Endothelial cell of umbilical vein (primary cell): ENCODE measurements at regions not wholly inside any gene's neighbourhood (a gene's known extent, or its start where the extent isn't known, plus 50 kb on each side); places are given as distances from the start of the nearest gene placed in this dataset.

ENCODE experiments used
- BruUV-seq: library from RNA; stranded (reverse); fragments of 400-500 nt; replicated peaks from 2 replicates; lab custom pipeline; 2021; lab: Mats Ljungman, UMichigan
- CTCF ChIA-PET: fragments of 300-600, 350-600 bp; sonication (Branson Sonifier 250); formaldehyde crosslinking; loops from one replicate; lab custom pipeline; 2021; ENCODE audit warnings: antibody characterized with exemption, inconsistent platforms; lab: Charles Lee
- POLR2A ChIA-PET: fragments of 300-600, 350-600 bp; sonication (Branson Sonifier 250); formaldehyde crosslinking; loops from one replicate; lab custom pipeline; 2021; ENCODE audit warnings: antibody characterized with exemption, inconsistent platforms; lab: Charles Lee
- DNase-seq: peaks from one replicate; pipeline ENCODE4 v3.0.0-alpha.2; 2011; ENCODE audit warnings: low read depth, low spot score
- FAIRE-seq: peaks from 2 replicates; lab custom pipeline; 2011; peaks lifted over from hg19 to GRCh38; lab: Jason Lieb, UNC
- H2AFZ ChIP-seq: 2 replicates; pipeline ENCODE4 v1.6.0; 2012; ENCODE audit warnings: low read depth, low read length, control low read depth, inconsistent platforms
- H3K27ac ChIP-seq: 2 replicates; pipeline ENCODE4 v1.5.1; 2011; ENCODE audit warnings: low read depth, mild to moderate bottlenecking, control low read depth, low read length, moderate library complexity; ENCODE audit not compliant: insufficient read depth
- H3K27me3 ChIP-seq, 2 experiments: 2 replicates each; pipeline versions ENCODE4 v1.6.0 to v1.6.1; 2011; ENCODE audit warnings: low read length in 2 of 2, mixed read lengths in 1 of 2; ENCODE audit not compliant: control insufficient read depth in 2 of 2, insufficient read depth in 2 of 2
- H3K36me3 ChIP-seq, 2 experiments: 2 replicates in 1 of 2; 3 replicates in 1 of 2; pipeline ENCODE4 v1.5.1; 2011; ENCODE audit warnings: low read length in 2 of 2, mild to moderate bottlenecking in 1 of 2, moderate library complexity in 1 of 2; ENCODE audit not compliant: control insufficient read depth in 2 of 2, insufficient read depth in 2 of 2; ENCODE audit errors: extremely low read depth in 1 of 2
- H3K4me1 ChIP-seq: 3 replicates; pipeline ENCODE4 v1.5.1; 2011; ENCODE audit warnings: mild to moderate bottlenecking, low read length; ENCODE audit not compliant: control insufficient read depth, insufficient read depth; ENCODE audit errors: extremely low read depth
- H3K4me2 ChIP-seq: 2 replicates; pipeline ENCODE4 v1.6.1; 2011; ENCODE audit warnings: low read length, control low read depth, mixed read lengths; ENCODE audit not compliant: insufficient read depth
- H3K4me3 ChIP-seq, 3 experiments: fragments of 200-600 bp in 1 of 3; sonication (generic), shearing (Covaris generic) in 1 of 3; replicated peaks in 1 of 3; 2 replicates each; pipeline ENCODE4 v1.5.1; 2011 to 2016; ENCODE audit warnings: control low read depth in 3 of 3, low read length in 3 of 3, mild to moderate bottlenecking in 2 of 3, inconsistent platforms in 1 of 3, low read depth in 1 of 3, moderate library complexity in 1 of 3; ENCODE audit not compliant: insufficient read depth in 1 of 3
- H3K79me2 ChIP-seq: 2 replicates; pipeline ENCODE4 v1.6.0; 2012; ENCODE audit warnings: low read length, inconsistent platforms; ENCODE audit not compliant: control insufficient read depth, insufficient read depth
- H3K9ac ChIP-seq: replicated peaks from 2 replicates; pipeline ENCODE3; 2011; ENCODE audit warnings: low read length, control low read depth; ENCODE audit not compliant: insufficient read depth; ENCODE audit errors: extremely low read depth
- H3K9me1 ChIP-seq: replicated peaks from 3 replicates; pipeline ENCODE4 v1.6.0; 2011; ENCODE audit warnings: mild to moderate bottlenecking, low read length; ENCODE audit not compliant: control insufficient read depth, insufficient read depth; ENCODE audit errors: extremely low read depth
- H3K9me3 ChIP-seq: replicated peaks from 2 replicates; pipeline ENCODE4 v1.5.1; 2012; ENCODE audit warnings: low read length, inconsistent platforms; ENCODE audit not compliant: control insufficient read depth, insufficient read depth
- H4K20me1 ChIP-seq: replicated peaks from 2 replicates; pipeline ENCODE3; 2011; ENCODE audit warnings: mild to moderate bottlenecking, low read length; ENCODE audit not compliant: control insufficient read depth, insufficient read depth; ENCODE audit errors: extremely low read depth
- EZH2 ChIP-seq: IDR thresholded peaks from 2 replicates; pipeline ENCODE4 v1.6.1; 2012; ENCODE audit warnings: borderline replicate concordance, low read depth, mild to moderate bottlenecking, moderate library complexity, low read length, inconsistent platforms; ENCODE audit not compliant: severe bottlenecking
- FOS ChIP-seq: IDR thresholded peaks from 2 replicates; pipeline ENCODE4 v1.6.1; 2011; ENCODE audit warnings: mild to moderate bottlenecking, low read length, moderate library complexity, borderline replicate concordance; ENCODE audit not compliant: insufficient read depth
- GATA2 ChIP-seq: IDR thresholded peaks from 2 replicates; pipeline ENCODE4 v1.7.0; 2011; ENCODE audit warnings: low read depth, mild to moderate bottlenecking, moderate library complexity, mixed read lengths, low read length; ENCODE audit not compliant: insufficient read length, insufficient read depth
- JUN ChIP-seq: IDR thresholded peaks from 2 replicates; pipeline ENCODE4 v1.6.1; 2011; ENCODE audit warnings: borderline replicate concordance, low read depth; ENCODE audit not compliant: insufficient read length, insufficient read depth
- MAX ChIP-seq: IDR thresholded peaks from 2 replicates; pipeline ENCODE4 v1.6.1; 2011; ENCODE audit not compliant: insufficient read depth, insufficient read length
- MYC ChIP-seq: IDR thresholded peaks from one replicate; pipeline ENCODE4 v1.6.1; 2011; ENCODE audit warnings: mild to moderate bottlenecking, low read depth, low read length
- POLR2A ChIP-seq: IDR thresholded peaks from 2 replicates; pipeline ENCODE4 v1.6.1; 2012; ENCODE audit warnings: low read depth, mild to moderate bottlenecking, control low read depth, low read length
- POLR2AphosphoS5 ChIP-seq: IDR thresholded peaks from 2 replicates; pipeline ENCODE4 v1.6.1; 2012; ENCODE audit warnings: low read depth, mild to moderate bottlenecking, control low read depth, low read length, moderate library complexity; ENCODE audit not compliant: insufficient read depth
- dilution Hi-C: fragments of 300-500 bp; cut with MboI; formaldehyde crosslinking; loops from one replicate; pipeline ENCODE4 v1.15.0; 2019; ENCODE audit warnings: low sequenced_read_pairs; ENCODE audit not compliant: extremely low pct_ligation_motif_present
- intact Hi-C: fragments of 100-400 bp; cut with micrococcal nuclease; formaldehyde crosslinking; loops from one replicate; pipeline ENCODE4 v1.10.0; 2022
- TF ChIP-seq, protein P1 (sequence below), 2 donors: IDR thresholded peaks; 1 replicate in 1 of 2; 2 replicates in 1 of 2; pipeline ENCODE4 v1.5.1; 2011; ENCODE audit warnings: low read length in 2 of 2, mild to moderate bottlenecking in 2 of 2, moderate library complexity in 2 of 2, control low read depth in 1 of 2, inconsistent platforms in 1 of 2, low read depth in 1 of 2; ENCODE audit not compliant: insufficient read depth in 1 of 2; ENCODE audit errors: extremely low read depth in 1 of 2

- ChIA-PET POLR2A (no interaction called here), CTCF (interaction anchor here (1.4 kb wide), 1 partner anchor 9 kb away, joined by 4 read pairs; no protein-coding TSS in a partner anchor)
- H3K9me1 ChIP-seq, result no peaks in the 10 kb centered on the region
- H3K27me3 ChIP-seq, result no peaks in the 10 kb centered on the region
- no peak overlapping the region for H3K4me2 ChIP-seq
- intact Hi-C loops (no loop called here), dilution Hi-C loops (no loop called here)
- no peak overlapping the region for H2AFZ ChIP-seq
- no peak for DNase-seq
- no peak overlapping the region for H3K27ac ChIP-seq
- H3K9ac ChIP-seq, result no peak overlapping the region
- no peaks in the 10 kb centered on the region for H3K79me2 ChIP-seq
- no peaks in the 10 kb centered on the region for H3K9me3 ChIP-seq
- H3K4me1 ChIP-seq, result no peaks in the 10 kb centered on the region
- no peaks in the 10 kb centered on the region for H4K20me1 ChIP-seq
- no TSS peak for BruUV-seq
- TF ChIP-seq MAX, result no peak
- no peak for TF ChIP-seq POLR2A
- H3K36me3 ChIP-seq, result no peaks in the 10 kb centered on the region
- H3K4me3 ChIP-seq, result no peak overlapping the region
- FAIRE-seq, result no peak
These were observed 332.0 kb upstream of the CCDC179 start for GRCh38 chr11:23192256-23192655.

GRCh38 chr11:23201936-23202522 lies 341.8 kb upstream of the CCDC179 start:
- dilution Hi-C loops (no loop called here), intact Hi-C loops (no loop called here)
- no peak overlapping the region for H3K27ac ChIP-seq
- no peak overlapping the region for H3K9ac ChIP-seq
- H3K4me2 ChIP-seq, result no peak overlapping the region
- ChIA-PET CTCF (interaction anchor here (0.7 to 1.9 kb wide), 7 partner anchors 9 to 1185 kb away, joined by 3 to 8 read pairs (median 3); no protein-coding TSS in a partner anchor), POLR2A (no interaction called here)
- no peaks in the 10 kb centered on the region for H3K79me2 ChIP-seq
- H2AFZ ChIP-seq, result no peak overlapping the region
- DNase-seq (peak; percentile 29), FAIRE-seq (no peak)
- TF ChIP-seq POLR2A, result no peak
- TF ChIP-seq, protein P1, sequence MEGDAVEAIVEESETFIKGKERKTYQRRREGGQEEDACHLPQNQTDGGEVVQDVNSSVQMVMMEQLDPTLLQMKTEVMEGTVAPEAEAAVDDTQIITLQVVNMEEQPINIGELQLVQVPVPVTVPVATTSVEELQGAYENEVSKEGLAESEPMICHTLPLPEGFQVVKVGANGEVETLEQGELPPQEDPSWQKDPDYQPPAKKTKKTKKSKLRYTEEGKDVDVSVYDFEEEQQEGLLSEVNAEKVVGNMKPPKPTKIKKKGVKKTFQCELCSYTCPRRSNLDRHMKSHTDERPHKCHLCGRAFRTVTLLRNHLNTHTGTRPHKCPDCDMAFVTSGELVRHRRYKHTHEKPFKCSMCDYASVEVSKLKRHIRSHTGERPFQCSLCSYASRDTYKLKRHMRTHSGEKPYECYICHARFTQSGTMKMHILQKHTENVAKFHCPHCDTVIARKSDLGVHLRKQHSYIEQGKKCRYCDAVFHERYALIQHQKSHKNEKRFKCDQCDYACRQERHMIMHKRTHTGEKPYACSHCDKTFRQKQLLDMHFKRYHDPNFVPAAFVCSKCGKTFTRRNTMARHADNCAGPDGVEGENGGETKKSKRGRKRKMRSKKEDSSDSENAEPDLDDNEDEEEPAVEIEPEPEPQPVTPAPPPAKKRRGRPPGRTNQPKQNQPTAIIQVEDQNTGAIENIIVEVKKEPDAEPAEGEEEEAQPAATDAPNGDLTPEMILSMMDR (IDR thresholded peaks at IDR 0.05; ENCODE audit: extremely low read depth in 1 of 2, insufficient read depth in 1 of 2, low read depth in 1 of 2, low read length in 2 of 2), result no peak
- no peak for TF ChIP-seq JUN
- TF ChIP-seq POLR2AphosphoS5, result no peak
- no peak for TF ChIP-seq MYC
- no peak for TF ChIP-seq GATA2
- no peak for TF ChIP-seq MAX
- no peak for TF ChIP-seq FOS
- TF ChIP-seq EZH2, result no peak
- peaks cover 29% of the 10 kb centered on the region for H3K4me1 ChIP-seq
- no peaks in the 10 kb centered on the region for H3K9me3 ChIP-seq
- no peaks in the 10 kb centered on the region for H3K27me3 ChIP-seq
- H3K9me1 ChIP-seq, result no peaks in the 10 kb centered on the region
- no peak overlapping the region for H3K4me3 ChIP-seq
- H4K20me1 ChIP-seq, result no peaks in the 10 kb centered on the region
- H3K36me3 ChIP-seq, result no peaks in the 10 kb centered on the region
- no TSS peak for BruUV-seq
